ENCODE measurements at regions not wholly inside any gene's neighbourhood (a gene's known extent, or its start where the extent isn't known, plus 50 kb on each side); places are given as distances from the start of the nearest gene placed in this dataset.

GRCh38 chr2:176490061-176490861 is 221.0 kb downstream of the MTX2 start:
- H3K4me3 Mint-ChIP-seq: peak overlapping the region; percentile 62
- no peaks in the 10 kb centered on the region; the same call in 1 of the 2 replicates for H3K9me3 Mint-ChIP-seq
- H3K27me3 Mint-ChIP-seq (ENCODE audit: low read depth): peaks cover 47% of the 10 kb centered on the region
- peak; percentile 92 for ATAC-seq
- no peaks in the 10 kb centered on the region for H3K36me3 Mint-ChIP-seq
- peaks cover 21% of the 10 kb centered on the region for H3K4me1 Mint-ChIP-seq
- CTCF ChIA-PET: interaction anchor here (0.6 to 3.4 kb wide), 11 partner anchors 26 to 659 kb away, joined by 3 to 22 read pairs (median 3); no protein-coding TSS in a partner anchor
- H3K27ac Mint-ChIP-seq: no peak overlapping the region
- POLR2A ChIA-PET: interaction anchor here (0.5 kb wide), 1 partner anchor 774 kb away, joined by 3 read pairs; no protein-coding TSS in a partner anchor
- DNase-seq (ENCODE audit: low spot score): peak; percentile 72
- TF ChIP-seq, protein P1, sequence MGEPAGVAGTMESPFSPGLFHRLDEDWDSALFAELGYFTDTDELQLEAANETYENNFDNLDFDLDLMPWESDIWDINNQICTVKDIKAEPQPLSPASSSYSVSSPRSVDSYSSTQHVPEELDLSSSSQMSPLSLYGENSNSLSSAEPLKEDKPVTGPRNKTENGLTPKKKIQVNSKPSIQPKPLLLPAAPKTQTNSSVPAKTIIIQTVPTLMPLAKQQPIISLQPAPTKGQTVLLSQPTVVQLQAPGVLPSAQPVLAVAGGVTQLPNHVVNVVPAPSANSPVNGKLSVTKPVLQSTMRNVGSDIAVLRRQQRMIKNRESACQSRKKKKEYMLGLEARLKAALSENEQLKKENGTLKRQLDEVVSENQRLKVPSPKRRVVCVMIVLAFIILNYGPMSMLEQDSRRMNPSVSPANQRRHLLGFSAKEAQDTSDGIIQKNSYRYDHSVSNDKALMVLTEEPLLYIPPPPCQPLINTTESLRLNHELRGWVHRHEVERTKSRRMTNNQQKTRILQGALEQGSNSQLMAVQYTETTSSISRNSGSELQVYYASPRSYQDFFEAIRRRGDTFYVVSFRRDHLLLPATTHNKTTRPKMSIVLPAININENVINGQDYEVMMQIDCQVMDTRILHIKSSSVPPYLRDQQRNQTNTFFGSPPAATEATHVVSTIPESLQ (CRISPR knock-in tag; IDR thresholded peaks at IDR 0.05): no peak
- peak; percentile 80; the same call in 1 of the 2 replicates for TF ChIP-seq NFE2L1 (CRISPR knock-in tag; IDR thresholded peaks at IDR 0.05)
- TF ChIP-seq ZNF416 (CRISPR knock-in tag; IDR thresholded peaks at IDR 0.05): no peak
- TF ChIP-seq JUN (CRISPR knock-in tag; IDR thresholded peaks at IDR 0.05): no peak
- TF ChIP-seq SP1 (CRISPR knock-in tag; conservative IDR thresholded peaks at IDR 0.05): peak; percentile 43; the same call in 1 of the 2 replicates
- no peak for TF ChIP-seq ZNF396 (CRISPR knock-in tag; IDR thresholded peaks at IDR 0.05; ENCODE audit: borderline replicate concordance)
- no peak for TF ChIP-seq SMAD3 (CRISPR knock-in tag; IDR thresholded peaks at IDR 0.05; ENCODE audit: borderline replicate concordance)
- no peak for TF ChIP-seq MXD4 (CRISPR knock-in tag; IDR thresholded peaks at IDR 0.05; ENCODE audit: borderline replicate concordance)
- TF ChIP-seq GTF2I (CRISPR knock-in tag; conservative IDR thresholded peaks at IDR 0.05): no peak
- no peak for TF ChIP-seq TEAD4 (CRISPR knock-in tag; IDR thresholded peaks at IDR 0.05)
- no peak for TF ChIP-seq FOXJ3 (CRISPR knock-in tag; IDR thresholded peaks at IDR 0.05; ENCODE audit: borderline replicate concordance)
- TF ChIP-seq, protein P2, sequence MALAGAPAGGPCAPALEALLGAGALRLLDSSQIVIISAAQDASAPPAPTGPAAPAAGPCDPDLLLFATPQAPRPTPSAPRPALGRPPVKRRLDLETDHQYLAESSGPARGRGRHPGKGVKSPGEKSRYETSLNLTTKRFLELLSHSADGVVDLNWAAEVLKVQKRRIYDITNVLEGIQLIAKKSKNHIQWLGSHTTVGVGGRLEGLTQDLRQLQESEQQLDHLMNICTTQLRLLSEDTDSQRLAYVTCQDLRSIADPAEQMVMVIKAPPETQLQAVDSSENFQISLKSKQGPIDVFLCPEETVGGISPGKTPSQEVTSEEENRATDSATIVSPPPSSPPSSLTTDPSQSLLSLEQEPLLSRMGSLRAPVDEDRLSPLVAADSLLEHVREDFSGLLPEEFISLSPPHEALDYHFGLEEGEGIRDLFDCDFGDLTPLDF (CRISPR knock-in tag; IDR thresholded peaks at IDR 0.05): peak; percentile 71; the same call in 1 of the 2 replicates
- TF ChIP-seq, protein P3, sequence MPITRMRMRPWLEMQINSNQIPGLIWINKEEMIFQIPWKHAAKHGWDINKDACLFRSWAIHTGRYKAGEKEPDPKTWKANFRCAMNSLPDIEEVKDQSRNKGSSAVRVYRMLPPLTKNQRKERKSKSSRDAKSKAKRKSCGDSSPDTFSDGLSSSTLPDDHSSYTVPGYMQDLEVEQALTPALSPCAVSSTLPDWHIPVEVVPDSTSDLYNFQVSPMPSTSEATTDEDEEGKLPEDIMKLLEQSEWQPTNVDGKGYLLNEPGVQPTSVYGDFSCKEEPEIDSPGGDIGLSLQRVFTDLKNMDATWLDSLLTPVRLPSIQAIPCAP (CRISPR knock-in tag; IDR thresholded peaks at IDR 0.05): peak; percentile 75; the same call in 1 of the 2 replicates
- TF ChIP-seq TEAD1 (CRISPR knock-in tag; IDR thresholded peaks at IDR 0.05): no peak
- no peak for TF ChIP-seq JAZF1 (CRISPR knock-in tag; IDR thresholded peaks at IDR 0.05)
- TF ChIP-seq, protein P4, sequence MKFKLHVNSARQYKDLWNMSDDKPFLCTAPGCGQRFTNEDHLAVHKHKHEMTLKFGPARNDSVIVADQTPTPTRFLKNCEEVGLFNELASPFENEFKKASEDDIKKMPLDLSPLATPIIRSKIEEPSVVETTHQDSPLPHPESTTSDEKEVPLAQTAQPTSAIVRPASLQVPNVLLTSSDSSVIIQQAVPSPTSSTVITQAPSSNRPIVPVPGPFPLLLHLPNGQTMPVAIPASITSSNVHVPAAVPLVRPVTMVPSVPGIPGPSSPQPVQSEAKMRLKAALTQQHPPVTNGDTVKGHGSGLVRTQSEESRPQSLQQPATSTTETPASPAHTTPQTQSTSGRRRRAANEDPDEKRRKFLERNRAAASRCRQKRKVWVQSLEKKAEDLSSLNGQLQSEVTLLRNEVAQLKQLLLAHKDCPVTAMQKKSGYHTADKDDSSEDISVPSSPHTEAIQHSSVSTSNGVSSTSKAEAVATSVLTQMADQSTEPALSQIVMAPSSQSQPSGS (CRISPR knock-in tag; IDR thresholded peaks at IDR 0.05; ENCODE audit: borderline replicate concordance, low read depth): 0 out of 2 replicates have a peak, but pooled peaks have one; percentile 22
- TF ChIP-seq PRRX2 (CRISPR knock-in tag; IDR thresholded peaks at IDR 0.05): no peak
- no peak for TF ChIP-seq RORB (CRISPR knock-in tag; IDR thresholded peaks at IDR 0.05)
- no peak; the same call in 1 of the 2 replicates for TF ChIP-seq ZNF232 (CRISPR knock-in tag; IDR thresholded peaks at IDR 0.05)
- TF ChIP-seq ZNF281 (CRISPR knock-in tag; IDR thresholded peaks at IDR 0.05): no peak
- TF ChIP-seq, protein P5, sequence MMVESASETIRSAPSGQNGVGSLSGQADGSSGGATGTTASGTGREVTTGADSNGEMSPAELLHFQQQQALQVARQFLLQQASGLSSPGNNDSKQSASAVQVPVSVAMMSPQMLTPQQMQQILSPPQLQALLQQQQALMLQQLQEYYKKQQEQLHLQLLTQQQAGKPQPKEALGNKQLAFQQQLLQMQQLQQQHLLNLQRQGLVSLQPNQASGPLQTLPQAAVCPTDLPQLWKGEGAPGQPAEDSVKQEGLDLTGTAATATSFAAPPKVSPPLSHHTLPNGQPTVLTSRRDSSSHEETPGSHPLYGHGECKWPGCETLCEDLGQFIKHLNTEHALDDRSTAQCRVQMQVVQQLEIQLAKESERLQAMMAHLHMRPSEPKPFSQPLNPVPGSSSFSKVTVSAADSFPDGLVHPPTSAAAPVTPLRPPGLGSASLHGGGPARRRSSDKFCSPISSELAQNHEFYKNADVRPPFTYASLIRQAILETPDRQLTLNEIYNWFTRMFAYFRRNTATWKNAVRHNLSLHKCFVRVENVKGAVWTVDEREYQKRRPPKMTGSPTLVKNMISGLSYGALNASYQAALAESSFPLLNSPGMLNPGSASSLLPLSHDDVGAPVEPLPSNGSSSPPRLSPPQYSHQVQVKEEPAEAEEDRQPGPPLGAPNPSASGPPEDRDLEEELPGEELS (CRISPR knock-in tag; IDR thresholded peaks at IDR 0.05): peak; percentile 54; the same call in 1 of the 2 replicates
- TF ChIP-seq, protein P6, sequence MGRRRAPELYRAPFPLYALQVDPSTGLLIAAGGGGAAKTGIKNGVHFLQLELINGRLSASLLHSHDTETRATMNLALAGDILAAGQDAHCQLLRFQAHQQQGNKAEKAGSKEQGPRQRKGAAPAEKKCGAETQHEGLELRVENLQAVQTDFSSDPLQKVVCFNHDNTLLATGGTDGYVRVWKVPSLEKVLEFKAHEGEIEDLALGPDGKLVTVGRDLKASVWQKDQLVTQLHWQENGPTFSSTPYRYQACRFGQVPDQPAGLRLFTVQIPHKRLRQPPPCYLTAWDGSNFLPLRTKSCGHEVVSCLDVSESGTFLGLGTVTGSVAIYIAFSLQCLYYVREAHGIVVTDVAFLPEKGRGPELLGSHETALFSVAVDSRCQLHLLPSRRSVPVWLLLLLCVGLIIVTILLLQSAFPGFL (CRISPR knock-in tag; IDR thresholded peaks at IDR 0.05; ENCODE audit: borderline replicate concordance): no peak
- peak; percentile 91 for TF ChIP-seq FOXP1 (CRISPR knock-in tag; IDR thresholded peaks at IDR 0.05; ENCODE audit: borderline replicate concordance)
- TF ChIP-seq, protein P7, sequence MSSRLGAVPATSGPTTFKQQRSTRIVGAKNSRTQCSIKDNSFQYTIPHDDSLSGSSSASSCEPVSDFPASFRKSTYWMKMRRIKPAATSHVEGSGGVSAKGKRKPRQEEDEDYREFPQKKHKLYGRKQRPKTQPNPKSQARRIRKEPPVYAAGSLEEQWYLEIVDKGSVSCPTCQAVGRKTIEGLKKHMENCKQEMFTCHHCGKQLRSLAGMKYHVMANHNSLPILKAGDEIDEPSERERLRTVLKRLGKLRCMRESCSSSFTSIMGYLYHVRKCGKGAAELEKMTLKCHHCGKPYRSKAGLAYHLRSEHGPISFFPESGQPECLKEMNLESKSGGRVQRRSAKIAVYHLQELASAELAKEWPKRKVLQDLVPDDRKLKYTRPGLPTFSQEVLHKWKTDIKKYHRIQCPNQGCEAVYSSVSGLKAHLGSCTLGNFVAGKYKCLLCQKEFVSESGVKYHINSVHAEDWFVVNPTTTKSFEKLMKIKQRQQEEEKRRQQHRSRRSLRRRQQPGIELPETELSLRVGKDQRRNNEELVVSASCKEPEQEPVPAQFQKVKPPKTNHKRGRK (CRISPR knock-in tag; IDR thresholded peaks at IDR 0.05; ENCODE audit: borderline replicate concordance): no peak

Data from WTC11 (cell line).